ENCODE measurements at regions not wholly inside any gene's neighbourhood (a gene's known extent, or its start where the extent isn't known, plus 50 kb on each side); places are given as distances from the start of the nearest gene placed in this dataset.

GRCh38 chr2:21774691-21775368 lies 651.1 kb downstream of the TDRD15 start:
- TF ChIP-seq ZNF600 (tag by site-specific recombination; IDR thresholded peaks at IDR 0.05) (no peak), CTCF (tag by site-specific recombination; IDR thresholded peaks at IDR 0.05) (no peak), ZNF391 (tag by site-specific recombination; IDR thresholded peaks at IDR 0.05; ENCODE audit: borderline replicate concordance, low read depth) (no peak), INSM2 (tag by site-specific recombination; IDR thresholded peaks at IDR 0.05) (no peak), ZEB2 (tag by site-specific recombination; IDR thresholded peaks at IDR 0.05) (no peak), ZNF76 (tag by site-specific recombination; IDR thresholded peaks at IDR 0.05; ENCODE audit: borderline replicate concordance, low read depth) (no peak)

Measured in HEK293 (cell line).